ENCODE measurements at regions not wholly inside any gene's neighbourhood (a gene's known extent, or its start where the extent isn't known, plus 50 kb on each side); places are given as distances from the start of the nearest gene placed in this dataset.

DNA sequence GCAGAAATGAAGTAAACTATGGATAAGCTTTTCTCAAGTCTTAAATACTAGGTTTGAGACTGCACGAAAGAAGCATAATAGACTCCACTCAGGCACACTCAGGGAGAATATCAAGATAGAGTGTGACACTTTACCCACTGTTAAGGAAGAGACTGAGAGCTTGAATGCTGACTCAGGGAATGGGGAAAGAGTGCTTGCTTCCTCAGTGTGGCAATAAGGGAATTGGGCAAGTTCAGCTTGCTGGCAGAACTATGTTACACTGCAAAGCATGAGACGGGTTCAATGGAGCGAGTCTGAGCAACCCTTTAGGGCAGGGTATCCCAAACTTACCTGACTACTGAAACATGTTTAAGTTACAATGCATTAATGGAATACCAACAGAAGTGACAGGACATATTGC lies 237.7 kb upstream of the MEF2C start:
- peak in 1 of 2 donors; percentile 44 for DNase-seq
- H3K27me3 ChIP-seq (ENCODE audit: control insufficient read depth in 1 of 2, insufficient read depth in 2 of 2, low read length in 1 of 2), result no peaks in the 10 kb centered on the region
- intact Hi-C loops (cut with DNase I), result no loop called here
- no peaks in the 10 kb centered on the region for H3K4me1 ChIP-seq (ENCODE audit: control insufficient read depth in 1 of 2, insufficient read depth in 2 of 2, low read length in 2 of 2)
- no peak overlapping the region for H3K27ac ChIP-seq (ENCODE audit: low read depth in 1 of 2, low read length in 2 of 2)
- ATAC-seq (ENCODE audit: low FRiP score), result no peak
- H3K9me3 ChIP-seq (ENCODE audit: control insufficient read depth, low read length), result no peaks in the 10 kb centered on the region
- H3K4me3 ChIP-seq (ENCODE audit: low read length in 2 of 2), result no peak overlapping the region
- 89% methylated on average over 3 of the region's 3 CpGs for WGBS, 2 donors
- no peaks in the 10 kb centered on the region for H3K36me3 ChIP-seq (ENCODE audit: control insufficient read depth in 1 of 2, insufficient read depth in 2 of 2, low read length in 1 of 2)

DNA sequence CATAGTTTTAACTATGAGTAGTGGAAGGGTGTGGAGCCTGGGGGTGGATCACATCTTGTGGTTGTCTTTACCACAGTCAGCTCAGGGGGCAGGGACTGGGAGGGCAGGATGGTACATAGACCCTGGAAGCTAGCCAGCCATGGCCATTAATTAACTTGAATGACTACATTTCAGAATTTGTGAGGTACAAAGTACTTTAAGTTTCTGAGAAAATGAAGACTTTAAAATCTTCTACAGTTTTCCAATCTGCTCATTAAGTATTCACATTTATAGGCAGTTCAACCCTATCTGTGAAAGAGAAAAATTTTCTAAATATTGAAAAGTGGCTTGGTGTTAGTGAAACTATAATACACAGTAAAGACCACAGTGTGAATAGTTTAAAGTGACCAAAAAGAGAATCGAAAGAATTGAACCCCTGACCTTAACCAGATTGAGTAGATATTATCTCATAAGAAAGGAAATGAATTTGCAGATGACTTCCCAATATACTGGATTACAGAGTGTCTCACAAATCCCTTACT lies 234.2 kb upstream of the MEF2C start:
- DNase-seq (no peak), ATAC-seq (ENCODE audit: low FRiP score) (no peak)
- Histone ChIP-seq H3K27me3 (ENCODE audit: control insufficient read depth in 1 of 2, insufficient read depth in 2 of 2, low read length in 1 of 2) (no peaks in the 10 kb centered on the region), H3K36me3 (ENCODE audit: control insufficient read depth in 1 of 2, insufficient read depth in 2 of 2, low read length in 1 of 2) (no peaks in the 10 kb centered on the region), H3K4me1 (ENCODE audit: control insufficient read depth in 1 of 2, insufficient read depth in 2 of 2, low read length in 2 of 2) (no peaks in the 10 kb centered on the region), H3K9me3 (ENCODE audit: control insufficient read depth, low read length) (no peaks in the 10 kb centered on the region), H3K27ac (ENCODE audit: low read depth in 1 of 2, low read length in 2 of 2) (no peak overlapping the region), H3K4me3 (ENCODE audit: low read length in 2 of 2) (no peak overlapping the region)
- intact Hi-C loops (cut with DNase I), result no loop called here
- WGBS, 2 donors, result 93 to 96% methylated on average over 1 of the region's 1 CpG

GRCh38 chr5:89110916-89111646 lies 228.1 kb upstream of the MEF2C start:
- no peak for DNase-seq
- no peak for ATAC-seq (ENCODE audit: low FRiP score)
- Histone ChIP-seq H3K9me3 (ENCODE audit: control insufficient read depth, low read length) (no peaks in the 10 kb centered on the region), H3K4me1 (ENCODE audit: control insufficient read depth in 1 of 2, insufficient read depth in 2 of 2, low read length in 2 of 2) (no peaks in the 10 kb centered on the region), H3K27ac (ENCODE audit: low read depth in 1 of 2, low read length in 2 of 2) (no peak overlapping the region), H3K36me3 (ENCODE audit: control insufficient read depth in 1 of 2, insufficient read depth in 2 of 2, low read length in 1 of 2) (no peaks in the 10 kb centered on the region), H3K27me3 (ENCODE audit: control insufficient read depth in 1 of 2, insufficient read depth in 2 of 2, low read length in 1 of 2) (no peaks in the 10 kb centered on the region), H3K4me3 (ENCODE audit: low read length in 2 of 2) (no peak overlapping the region)
- intact Hi-C loops (cut with DNase I), result no loop called here
- 28 to 30% methylated on average over 4 of the region's 4 CpGs for WGBS, 2 donors

GRCh38 chr5:89106480-89106879 lies 223.5 kb upstream of the MEF2C start:
- Histone ChIP-seq H3K27me3 (ENCODE audit: control insufficient read depth in 1 of 2, insufficient read depth in 2 of 2, low read length in 1 of 2) (no peaks in the 10 kb centered on the region), H3K36me3 (ENCODE audit: control insufficient read depth in 1 of 2, insufficient read depth in 2 of 2, low read length in 1 of 2) (no peaks in the 10 kb centered on the region), H3K9me3 (ENCODE audit: control insufficient read depth, low read length) (no peaks in the 10 kb centered on the region), H3K4me3 (ENCODE audit: low read length in 2 of 2) (no peak overlapping the region), H3K27ac (ENCODE audit: low read depth in 1 of 2, low read length in 2 of 2) (no peak overlapping the region), H3K4me1 (ENCODE audit: control insufficient read depth in 1 of 2, insufficient read depth in 2 of 2, low read length in 2 of 2) (no peaks in the 10 kb centered on the region)
- 94 to 96% methylated on average over 1 of the region's 1 CpG for WGBS, 2 donors
- intact Hi-C loops (cut with DNase I), result no loop called here
- ATAC-seq (ENCODE audit: low FRiP score) (no peak), DNase-seq (no peak)

- intact Hi-C loops (cut with DNase I), result no loop called here
- H3K36me3 ChIP-seq (ENCODE audit: control insufficient read depth in 1 of 2, insufficient read depth in 2 of 2, low read length in 1 of 2), result no peaks in the 10 kb centered on the region
- H3K4me1 ChIP-seq (ENCODE audit: control insufficient read depth in 1 of 2, insufficient read depth in 2 of 2, low read length in 2 of 2), result no peaks in the 10 kb centered on the region
- ATAC-seq (ENCODE audit: low FRiP score) (no peak), DNase-seq (no peak)
- WGBS, 2 donors, result 95 to 98% methylated on average over 2 of the region's 2 CpGs
- no peak overlapping the region for H3K27ac ChIP-seq (ENCODE audit: low read depth in 1 of 2, low read length in 2 of 2)
- H3K4me3 ChIP-seq (ENCODE audit: low read length in 2 of 2), result no peak overlapping the region
- no peaks in the 10 kb centered on the region for H3K27me3 ChIP-seq (ENCODE audit: control insufficient read depth in 1 of 2, insufficient read depth in 2 of 2, low read length in 1 of 2)
- H3K9me3 ChIP-seq (ENCODE audit: control insufficient read depth, low read length), result no peaks in the 10 kb centered on the region
These were observed 222.9 kb upstream of the MEF2C start for GRCh38 chr5:89105836-89106235.

GRCh38 chr5:89105171-89105695 lies 222.2 kb upstream of the MEF2C start:
- intact Hi-C loops (cut with DNase I), result no loop called here
- ATAC-seq (ENCODE audit: low FRiP score) (no peak), DNase-seq (no peak)
- WGBS, 2 donors, result 40 to 47% methylated on average over 1 of the region's 1 CpG
- no peak overlapping the region for H3K27ac ChIP-seq (ENCODE audit: low read depth in 1 of 2, low read length in 2 of 2)
- H3K9me3 ChIP-seq (ENCODE audit: control insufficient read depth, low read length), result no peaks in the 10 kb centered on the region
- H3K27me3 ChIP-seq (ENCODE audit: control insufficient read depth in 1 of 2, insufficient read depth in 2 of 2, low read length in 1 of 2), result no peaks in the 10 kb centered on the region
- no peaks in the 10 kb centered on the region for H3K4me1 ChIP-seq (ENCODE audit: control insufficient read depth in 1 of 2, insufficient read depth in 2 of 2, low read length in 2 of 2)
- no peaks in the 10 kb centered on the region for H3K36me3 ChIP-seq (ENCODE audit: control insufficient read depth in 1 of 2, insufficient read depth in 2 of 2, low read length in 1 of 2)
- no peak overlapping the region for H3K4me3 ChIP-seq (ENCODE audit: low read length in 2 of 2)

DNA sequence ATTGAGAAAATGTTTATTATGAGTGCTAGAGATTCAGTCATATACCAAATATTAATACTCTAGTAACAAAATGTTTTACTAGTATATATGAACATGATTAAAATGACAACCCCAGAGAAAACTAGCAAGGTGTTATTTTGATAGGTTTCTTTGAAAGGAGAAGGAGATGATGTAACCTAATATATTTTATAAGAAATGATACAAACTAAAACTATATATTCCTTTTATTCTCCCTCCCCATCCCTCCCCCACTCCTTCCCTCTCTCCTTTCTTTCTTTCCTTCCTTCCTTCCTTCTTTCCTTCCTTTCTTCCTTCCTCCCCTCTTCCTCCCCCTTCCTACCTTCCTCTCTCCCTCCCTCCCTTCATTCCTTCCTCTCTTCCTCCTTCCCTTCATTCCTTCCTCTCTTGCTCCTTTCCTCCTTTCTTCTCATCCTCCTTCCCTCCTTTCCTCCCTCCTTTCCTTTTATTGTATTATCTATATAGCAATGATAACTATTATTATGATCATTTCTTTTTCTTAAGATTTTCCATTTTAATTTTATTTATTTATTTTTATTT lies 215.3 kb upstream of the MEF2C start:
- DNase-seq (no peak), ATAC-seq (ENCODE audit: low FRiP score) (no peak)
- Histone ChIP-seq H3K27me3 (ENCODE audit: control insufficient read depth in 1 of 2, insufficient read depth in 2 of 2, low read length in 1 of 2) (no peaks in the 10 kb centered on the region), H3K36me3 (ENCODE audit: control insufficient read depth in 1 of 2, insufficient read depth in 2 of 2, low read length in 1 of 2) (no peaks in the 10 kb centered on the region), H3K4me1 (ENCODE audit: control insufficient read depth in 1 of 2, insufficient read depth in 2 of 2, low read length in 2 of 2) (no peaks in the 10 kb centered on the region), H3K27ac (ENCODE audit: low read depth in 1 of 2, low read length in 2 of 2) (no peak overlapping the region), H3K9me3 (ENCODE audit: control insufficient read depth, low read length) (no peaks in the 10 kb centered on the region), H3K4me3 (ENCODE audit: low read length in 2 of 2) (no peak overlapping the region)
- intact Hi-C loops (cut with DNase I), result no loop called here

- Histone ChIP-seq H3K27me3 (ENCODE audit: control insufficient read depth in 1 of 2, insufficient read depth in 2 of 2, low read length in 1 of 2) (no peaks in the 10 kb centered on the region), H3K27ac (ENCODE audit: low read depth in 1 of 2, low read length in 2 of 2) (no peak overlapping the region), H3K4me3 (ENCODE audit: low read length in 2 of 2) (no peak overlapping the region), H3K9me3 (ENCODE audit: control insufficient read depth, low read length) (no peaks in the 10 kb centered on the region), H3K4me1 (ENCODE audit: control insufficient read depth in 1 of 2, insufficient read depth in 2 of 2, low read length in 2 of 2) (no peaks in the 10 kb centered on the region), H3K36me3 (ENCODE audit: control insufficient read depth in 1 of 2, insufficient read depth in 2 of 2, low read length in 1 of 2) (no peaks in the 10 kb centered on the region)
- intact Hi-C loops (cut with DNase I), result no loop called here
- WGBS, 2 donors, result 90 to 97% methylated on average over 3 of the region's 3 CpGs
- no peak for ATAC-seq (ENCODE audit: low FRiP score)
- DNase-seq, result no peak
These were observed 214.1 kb upstream of the MEF2C start for GRCh38 chr5:89097103-89097502.

DNA sequence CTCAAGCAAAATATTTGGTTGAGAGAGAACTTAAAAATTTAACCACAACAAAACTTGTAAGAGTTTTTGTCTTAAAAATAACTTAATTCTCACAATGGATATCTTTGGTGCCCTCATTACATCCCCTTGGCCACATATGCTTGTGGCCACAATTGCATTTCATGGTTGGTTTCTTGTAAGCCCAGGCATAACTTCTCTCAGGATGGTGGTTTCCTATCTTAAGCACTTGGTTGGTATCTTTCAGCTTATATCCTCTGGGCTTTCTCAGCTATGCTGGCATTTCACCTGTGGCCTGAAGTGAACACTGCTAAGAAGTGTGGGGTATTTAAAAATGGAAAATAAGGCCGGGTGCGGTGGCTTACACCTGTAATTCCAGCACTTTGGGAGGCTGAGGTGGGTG lies 212.4 kb upstream of the MEF2C start:
- H3K27me3 ChIP-seq (ENCODE audit: control insufficient read depth in 1 of 2, insufficient read depth in 2 of 2, low read length in 1 of 2), result no peaks in the 10 kb centered on the region
- 98 to 100% methylated on average over 2 of the region's 2 CpGs for WGBS, 2 donors
- no peaks in the 10 kb centered on the region for H3K9me3 ChIP-seq (ENCODE audit: control insufficient read depth, low read length)
- intact Hi-C loops (cut with DNase I), result no loop called here
- no peaks in the 10 kb centered on the region for H3K36me3 ChIP-seq (ENCODE audit: control insufficient read depth in 1 of 2, insufficient read depth in 2 of 2, low read length in 1 of 2)
- no peak overlapping the region for H3K4me3 ChIP-seq (ENCODE audit: low read length in 2 of 2)
- H3K4me1 ChIP-seq (ENCODE audit: control insufficient read depth in 1 of 2, insufficient read depth in 2 of 2, low read length in 2 of 2), result no peaks in the 10 kb centered on the region
- ATAC-seq (ENCODE audit: low FRiP score) (no peak), DNase-seq (no peak)
- H3K27ac ChIP-seq (ENCODE audit: low read depth in 1 of 2, low read length in 2 of 2), result no peak overlapping the region
